ENCODE measurements at regions not wholly inside any gene's neighbourhood (a gene's known extent, or its start where the extent isn't known, plus 50 kb on each side); places are given as distances from the start of the nearest gene placed in this dataset.

DNA sequence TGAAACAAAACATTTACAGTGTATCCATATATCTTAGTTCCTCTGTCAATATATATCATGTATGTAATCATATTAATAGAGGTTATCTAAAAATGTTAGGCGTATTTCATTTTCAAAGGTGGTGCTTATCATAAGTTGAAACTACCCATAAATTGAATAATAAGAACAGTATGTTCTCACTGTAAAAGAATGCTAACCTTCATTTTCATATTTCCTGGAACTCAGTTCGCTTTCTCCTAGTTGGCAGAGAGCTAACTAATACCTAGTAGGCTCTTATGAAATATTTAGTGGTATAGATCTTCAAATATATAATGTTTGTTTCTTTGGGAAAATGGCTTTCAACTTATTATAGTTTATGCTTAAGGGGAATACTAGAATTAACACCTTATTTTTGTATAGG lies 118.4 kb downstream of the DISP1 start (continued):
- TF ChIP-seq KDM1A (IDR thresholded peaks at IDR 0.05; ENCODE audit: borderline replicate concordance, low read length) = no peak
